ENCODE measurements at regions not wholly inside any gene's neighbourhood (a gene's known extent, or its start where the extent isn't known, plus 50 kb on each side); places are given as distances from the start of the nearest gene placed in this dataset.

DNA sequence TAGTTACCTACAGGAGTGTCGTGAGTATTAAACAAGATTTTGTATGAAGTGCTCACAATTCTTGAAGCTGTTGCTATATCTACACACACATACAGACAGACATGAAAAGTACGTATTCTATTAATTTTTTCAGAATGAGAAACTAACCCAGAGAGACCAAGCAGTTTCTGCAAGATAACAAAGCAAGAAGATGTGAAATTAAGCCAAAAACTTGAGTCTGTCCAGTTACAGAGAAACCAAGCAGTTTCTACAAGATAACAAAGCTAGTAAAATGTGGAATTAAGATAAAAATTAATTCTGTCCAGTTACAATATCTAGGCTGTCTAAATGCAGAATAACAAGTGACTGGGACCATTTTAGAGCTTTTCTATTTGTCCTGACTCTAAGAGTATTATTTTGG is 132.4 kb downstream of the ALG10B start:
- TF ChIP-seq RAD21 (IDR thresholded peaks at IDR 0.05; ENCODE audit: low read depth) (no peak), CEBPB (IDR thresholded peaks at IDR 0.05) (no peak), YY1 (IDR thresholded peaks at IDR 0.05; ENCODE audit: low read depth) (no peak), TAF1 (IDR thresholded peaks at IDR 0.05; ENCODE audit: low read depth) (no peak), CREB1 (IDR thresholded peaks at IDR 0.05; ENCODE audit: low read depth) (no peak), EP300 (IDR thresholded peaks at IDR 0.05; ENCODE audit: borderline replicate concordance) (no peak), EGR1 (IDR thresholded peaks at IDR 0.05) (no peak)
- TF ChIP-seq, protein P1, sequence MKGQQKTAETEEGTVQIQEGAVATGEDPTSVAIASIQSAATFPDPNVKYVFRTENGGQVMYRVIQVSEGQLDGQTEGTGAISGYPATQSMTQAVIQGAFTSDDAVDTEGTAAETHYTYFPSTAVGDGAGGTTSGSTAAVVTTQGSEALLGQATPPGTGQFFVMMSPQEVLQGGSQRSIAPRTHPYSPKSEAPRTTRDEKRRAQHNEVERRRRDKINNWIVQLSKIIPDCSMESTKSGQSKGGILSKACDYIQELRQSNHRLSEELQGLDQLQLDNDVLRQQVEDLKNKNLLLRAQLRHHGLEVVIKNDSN (IDR thresholded peaks at IDR 0.05) = no peak
- TF ChIP-seq, protein P2, sequence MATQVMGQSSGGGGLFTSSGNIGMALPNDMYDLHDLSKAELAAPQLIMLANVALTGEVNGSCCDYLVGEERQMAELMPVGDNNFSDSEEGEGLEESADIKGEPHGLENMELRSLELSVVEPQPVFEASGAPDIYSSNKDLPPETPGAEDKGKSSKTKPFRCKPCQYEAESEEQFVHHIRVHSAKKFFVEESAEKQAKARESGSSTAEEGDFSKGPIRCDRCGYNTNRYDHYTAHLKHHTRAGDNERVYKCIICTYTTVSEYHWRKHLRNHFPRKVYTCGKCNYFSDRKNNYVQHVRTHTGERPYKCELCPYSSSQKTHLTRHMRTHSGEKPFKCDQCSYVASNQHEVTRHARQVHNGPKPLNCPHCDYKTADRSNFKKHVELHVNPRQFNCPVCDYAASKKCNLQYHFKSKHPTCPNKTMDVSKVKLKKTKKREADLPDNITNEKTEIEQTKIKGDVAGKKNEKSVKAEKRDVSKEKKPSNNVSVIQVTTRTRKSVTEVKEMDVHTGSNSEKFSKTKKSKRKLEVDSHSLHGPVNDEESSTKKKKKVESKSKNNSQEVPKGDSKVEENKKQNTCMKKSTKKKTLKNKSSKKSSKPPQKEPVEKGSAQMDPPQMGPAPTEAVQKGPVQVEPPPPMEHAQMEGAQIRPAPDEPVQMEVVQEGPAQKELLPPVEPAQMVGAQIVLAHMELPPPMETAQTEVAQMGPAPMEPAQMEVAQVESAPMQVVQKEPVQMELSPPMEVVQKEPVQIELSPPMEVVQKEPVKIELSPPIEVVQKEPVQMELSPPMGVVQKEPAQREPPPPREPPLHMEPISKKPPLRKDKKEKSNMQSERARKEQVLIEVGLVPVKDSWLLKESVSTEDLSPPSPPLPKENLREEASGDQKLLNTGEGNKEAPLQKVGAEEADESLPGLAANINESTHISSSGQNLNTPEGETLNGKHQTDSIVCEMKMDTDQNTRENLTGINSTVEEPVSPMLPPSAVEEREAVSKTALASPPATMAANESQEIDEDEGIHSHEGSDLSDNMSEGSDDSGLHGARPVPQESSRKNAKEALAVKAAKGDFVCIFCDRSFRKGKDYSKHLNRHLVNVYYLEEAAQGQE (IDR thresholded peaks at IDR 0.05; ENCODE audit: low read depth) = no peak
